H9 (cell line): ENCODE measurements at regions not wholly inside any gene's neighbourhood (a gene's known extent, or its start where the extent isn't known, plus 50 kb on each side); places are given as distances from the start of the nearest gene placed in this dataset.
A peak's percentile ranks its signal among the peaks of the same experiment; 100 is the strongest.

Experiments
- DNase-seq: peaks from one replicate; pipeline ENCODE4 v3.0.0-alpha.2; 2017
- H2AFZ ChIP-seq: one replicate; pipeline ENCODE4 v1.6.1; 2013; ENCODE audit warnings: mild to moderate bottlenecking, low read length, control low read depth, moderate library complexity
- H2AK5ac ChIP-seq: 2 replicates; pipeline ENCODE4 v1.6.1; 2013; ENCODE audit warnings: low read length, control low read depth, mixed read lengths; ENCODE audit not compliant: insufficient read length
- H2BK120ac ChIP-seq: one replicate; pipeline ENCODE4 v1.6.1; 2013; ENCODE audit warnings: low read depth, mild to moderate bottlenecking, low read length, control low read depth, inconsistent platforms; ENCODE audit not compliant: poor library complexity, severe bottlenecking
- H2BK12ac ChIP-seq: 2 replicates; pipeline ENCODE4 v1.6.1; 2013; ENCODE audit warnings: low read length, control low read depth, mixed read lengths, low read depth; ENCODE audit not compliant: insufficient read length
- H2BK15ac ChIP-seq: 2 replicates; pipeline ENCODE4 v1.6.1; 2013; ENCODE audit warnings: low read depth, low read length, control low read depth
- H2BK20ac ChIP-seq: one replicate; pipeline ENCODE4 v1.6.1; 2013; ENCODE audit warnings: low read depth, mild to moderate bottlenecking, low read length, control low read depth, inconsistent platforms; ENCODE audit not compliant: poor library complexity, severe bottlenecking
- H2BK5ac ChIP-seq: 2 replicates; pipeline ENCODE4 v1.6.1; 2013; ENCODE audit warnings: low read length, control low read depth, mixed read lengths; ENCODE audit not compliant: insufficient read length
- H3K14ac ChIP-seq: 2 replicates; pipeline ENCODE4 v1.6.1; 2013; ENCODE audit warnings: low read length, control low read depth; ENCODE audit not compliant: insufficient read depth
- H3K18ac ChIP-seq: 2 replicates; pipeline ENCODE4 v1.6.1; 2013; ENCODE audit warnings: low read depth, mild to moderate bottlenecking, mixed read lengths, low read length, control low read depth; ENCODE audit not compliant: insufficient read length
- H3K23ac ChIP-seq: 2 replicates; pipeline ENCODE4 v1.6.1; 2013; ENCODE audit warnings: low read length, control low read depth, mixed read lengths, low read depth; ENCODE audit not compliant: insufficient read length
- H3K23me2 ChIP-seq: 2 replicates; pipeline ENCODE4 v1.6.1; 2013; ENCODE audit warnings: low read depth, mild to moderate bottlenecking, mixed read lengths, low read length, control low read depth; ENCODE audit not compliant: insufficient read length, poor library complexity, severe bottlenecking
- H3K27ac ChIP-seq: 2 replicates; pipeline ENCODE4 v1.5.1; 2013; ENCODE audit warnings: low read length, control low read depth, mixed read lengths, low read depth; ENCODE audit not compliant: insufficient read length
- H3K27me3 ChIP-seq: 2 replicates; pipeline ENCODE4 v1.6.1; 2013; ENCODE audit warnings: low read length, control low read depth, inconsistent platforms; ENCODE audit not compliant: insufficient read depth
- H3K4ac ChIP-seq: 2 replicates; pipeline ENCODE4 v1.6.1; 2013; ENCODE audit warnings: low read depth, mild to moderate bottlenecking, control low read depth, inconsistent platforms, low read length, moderate library complexity
- H3K4me1 ChIP-seq: 2 replicates; pipeline ENCODE4 v1.6.1; 2013; ENCODE audit warnings: low read length, control low read depth, inconsistent platforms; ENCODE audit not compliant: insufficient read depth
- H3K4me2 ChIP-seq: 2 replicates; pipeline ENCODE4 v1.6.1; 2013; ENCODE audit warnings: low read length, control low read depth, mixed read lengths; ENCODE audit not compliant: insufficient read length, insufficient read depth
- H3K56ac ChIP-seq: 2 replicates; pipeline ENCODE4 v1.6.1; 2013; ENCODE audit warnings: low read depth, mild to moderate bottlenecking, mixed read lengths, low read length, control low read depth; ENCODE audit not compliant: insufficient read length
- H3K79me1 ChIP-seq: 2 replicates; pipeline ENCODE4 v1.6.1; 2013; ENCODE audit warnings: low read depth, mild to moderate bottlenecking, moderate library complexity, low read length, control low read depth, inconsistent platforms; ENCODE audit not compliant: insufficient read depth, poor library complexity, severe bottlenecking
- H3K79me2 ChIP-seq: 2 replicates; pipeline ENCODE4 v1.6.1; 2013; ENCODE audit warnings: low read length, control low read depth, inconsistent platforms; ENCODE audit not compliant: insufficient read depth
- H3K9ac ChIP-seq: 2 replicates; pipeline ENCODE4 v1.6.1; 2013; ENCODE audit warnings: low read length, control low read depth, mixed read lengths; ENCODE audit not compliant: insufficient read length; ENCODE audit errors: extremely low read depth
- H3K9me3 ChIP-seq: one replicate; pipeline ENCODE4 v1.6.1; 2013; ENCODE audit warnings: low read depth, low read length, inconsistent platforms; ENCODE audit not compliant: control insufficient read depth
- H3T11ph ChIP-seq: one replicate; pipeline ENCODE4 v1.6.1; 2013; ENCODE audit warnings: mild to moderate bottlenecking, low read length, control low read depth, inconsistent platforms
- H4K20me1 ChIP-seq: one replicate; pipeline ENCODE4 v1.6.1; 2013; ENCODE audit not compliant: control insufficient read depth, insufficient read length, insufficient read depth
- H4K5ac ChIP-seq: 2 replicates; pipeline ENCODE4 v1.6.1; 2013; ENCODE audit warnings: low read depth, mild to moderate bottlenecking, mixed read lengths, low read length, control low read depth; ENCODE audit not compliant: insufficient read length
- H4K8ac ChIP-seq: replicated peaks from 2 replicates; pipeline ENCODE4 v1.6.1; 2013; ENCODE audit warnings: low read length, control low read depth, mixed read lengths, low read depth; ENCODE audit not compliant: insufficient read length
- H4K91ac ChIP-seq: 2 replicates; pipeline ENCODE4 v1.6.1; 2013; ENCODE audit warnings: low read depth, mild to moderate bottlenecking, moderate library complexity, mixed read lengths, low read length, control low read depth; ENCODE audit not compliant: insufficient read length
- H3K27ac Mint-ChIP-seq, 3 experiments: 2 replicates in 2 of 3; 3 replicates in 1 of 3; pipeline ENCODE4 v1.8.0; 2020 to 2021; ENCODE audit warnings: mixed read lengths in 3 of 3, mild to moderate bottlenecking in 1 of 3, moderate library complexity in 1 of 3
- H3K27me3 Mint-ChIP-seq: 2 replicates; pipeline ENCODE4 v1.8.0; 2021; ENCODE audit warnings: low read depth, mild to moderate bottlenecking, moderate library complexity, mixed read lengths
- H3K36me3 Mint-ChIP-seq, 3 experiments: 2 replicates in 2 of 3; 3 replicates in 1 of 3; pipeline ENCODE4 v1.8.0; 2020 to 2021; ENCODE audit warnings: low read depth in 3 of 3, mixed read lengths in 3 of 3; ENCODE audit not compliant: insufficient read depth in 1 of 3
- H3K4me1 Mint-ChIP-seq, 2 experiments: 2 replicates each; pipeline ENCODE4 v1.8.0; 2020; ENCODE audit warnings: mixed read lengths in 2 of 2
- H3K4me3 Mint-ChIP-seq, 2 experiments: 2 replicates in 1 of 2; 3 replicates in 1 of 2; pipeline ENCODE4 v1.8.0; 2020 to 2021; ENCODE audit warnings: mild to moderate bottlenecking in 2 of 2, mixed read lengths in 2 of 2, moderate library complexity in 1 of 2
- H3K9me3 Mint-ChIP-seq, 2 experiments: 2 replicates in 1 of 2; 3 replicates in 1 of 2; pipeline ENCODE4 v1.8.0; 2020; ENCODE audit warnings: mild to moderate bottlenecking in 2 of 2, mixed read lengths in 2 of 2, moderate library complexity in 1 of 2
- CTCF ChIP-seq: fragments of 200-600 bp; sonication (generic); conservative IDR thresholded peaks from 3 replicates; pipeline ENCODE4 v1.8.0; 2021; ENCODE audit warnings: antibody characterized with exemption, mild to moderate bottlenecking
- WGBS: extraction: QIAGEN DNeasy Blood & Tissue Kit; methylation state at CpG from one replicate; pipeline ENCODE4 v1.1.7; 2013; ENCODE audit warnings: missing lambda C conversion rate, low lambda C conversion rate, mixed read lengths; ENCODE audit not compliant: insufficient read length; ENCODE audit errors: extremely low coverage; 5-methylcytosine and 5-hydroxymethylcytosine counted together

GRCh38 chr5:74199005-74199404 lies 441.5 kb downstream of the ENC1 start:
- DNase-seq, result no peak
- TF ChIP-seq CTCF, result no peak
- H2BK20ac ChIP-seq, result no peak overlapping the region
- H3T11ph ChIP-seq, result no peak overlapping the region
- H3K9ac ChIP-seq, result no peak overlapping the region
- peak overlapping the region; percentile 55 for H3K18ac ChIP-seq
- no peak overlapping the region for H2BK15ac ChIP-seq
- H3K4ac ChIP-seq, result no peak overlapping the region
- no peak overlapping the region for H4K91ac ChIP-seq
- Mint-ChIP-seq H3K27ac (no peak overlapping the region), H3K4me3 (no peak overlapping the region), H3K36me3 (no peaks in the 10 kb centered on the region), H3K9me3 (no peaks in the 10 kb centered on the region), H3K27me3 (no peaks in the 10 kb centered on the region), H3K4me1 (no peaks in the 10 kb centered on the region)
- no peaks in the 10 kb centered on the region for H3K79me1 ChIP-seq
- no peak overlapping the region for H3K14ac ChIP-seq
- no peak overlapping the region for H4K8ac ChIP-seq
- H2BK120ac ChIP-seq, result no peak overlapping the region
- no peak overlapping the region for H3K23ac ChIP-seq
- no peaks in the 10 kb centered on the region for H3K9me3 ChIP-seq
- H4K5ac ChIP-seq, result no peak overlapping the region
- H4K20me1 ChIP-seq, result no peaks in the 10 kb centered on the region
- no peak overlapping the region for H2BK5ac ChIP-seq
- H3K27ac ChIP-seq, result no peak overlapping the region
- H3K27me3 ChIP-seq, result no peaks in the 10 kb centered on the region
- no peak overlapping the region for H2BK12ac ChIP-seq
- no peak overlapping the region for H2AK5ac ChIP-seq
- H3K23me2 ChIP-seq, result no peaks in the 10 kb centered on the region
- no peak overlapping the region for H3K56ac ChIP-seq
- no peaks in the 10 kb centered on the region for H3K4me1 ChIP-seq
- WGBS, result no CpG with 5 or more reads among the region's 2 CpGs
- H3K79me2 ChIP-seq, result no peaks in the 10 kb centered on the region
- no peak overlapping the region for H2AFZ ChIP-seq
- no peak overlapping the region for H3K4me2 ChIP-seq
